Pulmonary artery endothelial cell (primary cell): ENCODE measurements at regions not wholly inside any gene's neighbourhood (a gene's known extent, or its start where the extent isn't known, plus 50 kb on each side); places are given as distances from the start of the nearest gene placed in this dataset.
"Not testable (repeated sequence)": the region's sequence is repeated elsewhere in the genome, so short reads cannot be mapped to it uniquely, and the experiment has no call there.

Experiments
- DNase-seq: peaks from one replicate; pipeline ENCODE4 v3.0.0-alpha.2; 2011; ENCODE audit warnings: low read depth, low spot score

DNA sequence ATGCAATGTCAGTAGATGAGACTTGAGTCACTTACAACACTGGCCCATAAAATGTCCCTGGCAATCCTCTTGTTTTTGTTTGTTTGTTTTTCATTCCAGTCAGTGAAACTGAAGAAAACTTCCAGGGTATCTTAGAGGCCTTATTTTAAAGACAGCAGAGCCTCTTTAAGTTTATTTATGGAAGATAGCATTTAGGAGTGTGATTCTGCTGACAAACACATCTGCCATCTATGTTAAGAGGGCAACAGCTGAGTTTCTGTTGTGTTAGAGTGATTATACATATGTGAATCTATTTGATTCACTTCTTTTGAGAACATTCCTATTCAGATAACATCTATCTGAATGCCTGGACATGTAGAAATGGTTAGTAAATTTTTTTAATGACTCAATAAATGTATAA is 812.6 kb downstream of the TENT5A start:
- DNase-seq = no peak

DNA sequence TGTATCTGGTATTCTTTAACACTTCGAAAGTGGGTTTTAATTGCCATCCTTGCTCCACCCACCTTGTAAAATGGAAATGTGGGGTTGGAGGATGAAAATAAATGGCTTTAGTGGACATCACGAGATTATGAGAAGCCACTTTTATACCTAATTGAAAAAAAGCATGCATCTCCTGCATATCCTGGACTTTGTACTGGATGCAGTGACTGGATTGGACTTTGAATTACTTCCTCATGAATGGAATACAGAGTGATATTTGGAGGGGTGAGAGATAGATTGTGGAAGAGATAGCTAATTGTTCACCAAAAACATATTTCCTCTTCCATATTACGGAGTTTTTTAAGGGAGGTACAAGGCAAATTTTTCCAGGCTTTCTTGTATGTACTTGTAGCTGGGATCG is 813.0 kb downstream of the TENT5A start:
- no peak for DNase-seq

DNA sequence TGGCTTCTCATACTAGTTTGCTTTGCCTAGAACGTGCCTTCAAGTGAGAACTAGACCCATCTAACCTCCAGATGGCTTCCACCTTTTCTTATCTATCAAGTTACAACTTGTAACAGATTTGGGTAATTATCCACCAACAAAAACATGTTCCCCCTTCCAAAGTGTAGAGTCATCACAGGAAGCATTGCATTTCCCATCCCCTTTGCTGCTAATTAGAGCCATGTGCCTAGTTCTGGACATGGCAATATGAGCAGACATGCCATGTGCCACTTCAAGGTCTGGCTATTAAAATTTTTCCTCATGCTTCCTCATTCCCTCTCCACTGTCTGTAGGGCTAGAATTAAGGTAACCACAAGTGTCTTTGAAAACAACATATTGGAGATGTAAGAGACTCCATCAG is 814.4 kb downstream of the TENT5A start:
- DNase-seq = no peak

DNA sequence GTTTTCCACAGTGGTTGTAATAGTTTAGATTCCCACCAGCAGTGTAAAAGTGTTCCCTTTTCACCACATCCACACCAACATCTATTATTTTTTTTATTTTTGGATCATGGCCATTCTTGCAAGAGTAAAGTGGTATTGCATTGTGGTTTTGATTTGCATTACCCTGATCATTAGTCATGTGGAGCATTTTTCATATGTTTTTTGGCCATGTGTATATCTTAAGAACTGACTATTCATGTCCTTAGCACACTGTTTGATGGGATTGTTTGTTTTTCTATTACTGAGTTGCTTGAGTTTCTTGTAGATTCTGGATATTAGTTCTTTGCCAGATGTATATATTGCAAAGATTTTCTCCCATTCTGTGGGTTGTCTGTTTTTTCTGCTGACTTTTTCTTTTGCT is 820.1 kb downstream of the TENT5A start:
- no peak for DNase-seq

DNA sequence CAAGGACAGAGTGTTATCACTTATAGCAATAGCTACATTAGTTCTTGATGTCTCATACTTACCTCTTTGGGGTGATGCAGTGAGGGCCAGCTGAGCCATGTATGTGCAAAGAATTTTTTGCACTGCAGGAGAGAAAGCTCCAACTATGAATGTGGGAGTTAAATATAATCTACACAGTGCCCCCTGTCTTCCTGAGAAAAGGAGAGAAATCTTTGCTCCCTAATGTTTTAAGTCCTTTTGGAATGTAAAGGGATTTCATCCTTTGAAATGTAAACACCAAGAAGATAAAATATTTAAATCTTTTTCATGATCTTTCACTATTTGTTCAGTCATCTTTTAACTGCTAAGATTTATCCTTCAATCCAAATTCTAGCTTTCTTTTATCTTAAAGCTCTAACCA is 822.1 kb downstream of the TENT5A start:
- no peak for DNase-seq

DNA sequence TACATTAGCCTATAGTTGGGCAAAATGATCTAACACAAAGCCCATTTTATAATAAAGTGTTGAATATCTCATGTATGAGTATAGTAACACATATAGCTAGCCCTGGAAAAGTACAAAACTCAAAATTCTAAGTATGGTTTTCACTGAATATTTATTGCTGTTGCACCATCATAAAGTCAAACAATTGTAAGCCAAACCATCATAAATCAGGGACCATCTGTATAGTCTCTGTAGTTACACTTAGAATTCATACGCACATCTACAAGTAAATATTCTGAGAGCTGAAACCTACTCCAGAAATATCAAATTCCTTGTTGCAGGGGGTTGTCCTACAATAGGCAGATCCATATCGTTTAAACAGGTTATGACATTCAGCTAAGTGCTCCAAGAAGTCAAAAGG is 817.3 kb downstream of the BCKDHB start:
- DNase-seq = no peak

DNA sequence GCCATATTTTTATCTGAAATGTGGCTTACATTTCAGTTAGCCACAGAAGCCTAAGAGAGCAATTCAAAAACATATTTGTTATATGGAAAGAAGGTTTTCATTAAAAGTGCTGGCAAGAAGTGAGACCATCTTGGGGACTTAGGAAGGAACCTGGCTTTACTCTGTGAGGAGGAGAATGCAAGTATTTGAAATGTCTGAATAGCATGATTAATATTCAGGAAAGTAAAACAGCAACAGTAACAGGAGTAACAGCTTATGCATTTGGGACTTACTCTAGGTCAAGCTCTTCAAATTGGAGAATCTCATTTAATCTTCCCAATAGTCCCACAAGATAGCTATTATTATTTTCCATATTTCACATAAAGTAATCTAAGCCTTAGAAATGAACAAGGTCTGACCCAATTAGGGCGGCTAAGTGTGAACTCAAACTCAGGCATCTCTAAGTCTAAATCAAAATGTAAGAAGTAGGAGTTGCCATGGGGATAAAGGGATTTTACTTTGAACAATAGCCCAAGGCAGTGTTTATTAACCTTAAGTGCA is 816.5 kb downstream of the BCKDHB start:
- DNase-seq = no peak

DNA sequence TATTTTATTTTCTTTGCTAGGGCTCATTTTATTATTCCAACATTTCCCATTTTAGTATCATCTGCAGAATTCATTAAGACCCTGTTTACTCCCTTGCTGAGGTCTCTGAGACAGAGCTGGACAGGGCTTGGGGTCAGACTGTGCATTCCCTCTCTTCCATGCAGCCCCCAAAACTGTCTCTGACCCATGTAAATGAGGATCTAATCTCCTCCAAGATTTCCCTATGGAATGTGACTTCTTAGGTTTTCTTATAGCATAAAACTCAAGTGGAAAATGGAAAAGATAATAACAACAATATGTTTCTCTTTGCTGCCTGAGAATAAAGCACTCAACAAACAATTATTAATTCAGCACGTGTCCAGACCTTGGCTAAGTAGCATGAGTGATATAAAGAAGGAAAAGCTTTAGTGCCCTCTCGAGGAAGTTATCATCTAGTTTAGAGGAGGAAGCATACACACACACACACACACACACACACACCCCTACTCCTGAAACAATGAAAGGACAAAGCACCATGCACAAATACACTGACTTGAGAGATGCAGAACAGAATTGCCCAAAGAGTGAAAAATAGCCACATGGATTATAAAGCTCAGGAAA is 815.5 kb downstream of the BCKDHB start:
- no peak for DNase-seq

DNA sequence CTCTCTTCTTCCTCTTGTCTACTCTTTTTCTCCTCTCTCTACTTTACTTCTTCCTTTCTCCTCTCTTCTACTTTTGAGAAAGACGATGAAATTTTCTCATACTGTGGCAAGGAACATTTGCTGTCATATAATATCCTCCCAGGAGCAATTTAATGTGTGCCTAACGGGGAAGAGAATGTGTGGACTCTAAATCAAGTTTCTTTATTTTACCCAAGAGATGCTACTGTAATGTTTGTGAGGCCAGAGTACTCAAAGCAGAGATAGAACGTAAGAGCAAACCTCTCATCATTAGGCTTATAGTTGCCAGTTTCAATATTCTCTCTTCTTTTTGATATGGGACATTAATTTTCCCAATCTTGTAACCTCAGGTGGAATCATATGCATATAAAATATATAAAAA is 801.4 kb downstream of the BCKDHB start:
- DNase-seq = no peak

DNA sequence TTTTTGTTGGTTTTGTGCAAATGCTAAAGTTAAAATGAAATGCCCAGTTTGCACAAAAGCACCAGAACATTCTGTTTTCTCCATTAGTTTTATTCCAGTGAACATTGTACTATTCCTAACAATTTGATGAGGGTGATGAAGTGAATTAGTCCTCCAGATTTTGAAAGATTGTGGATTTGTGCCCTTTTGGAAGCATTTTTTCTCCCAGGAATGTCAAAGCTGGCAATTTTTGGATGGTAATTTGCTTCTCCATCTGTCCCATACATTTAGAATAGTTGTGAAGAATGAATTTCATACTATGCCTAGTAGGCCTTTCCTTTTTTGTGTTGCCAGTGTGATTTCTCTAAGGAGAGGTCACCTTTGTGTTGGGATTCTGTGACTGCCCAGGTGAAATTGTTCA is 797.2 kb downstream of the BCKDHB start:
- no peak for DNase-seq

DNA sequence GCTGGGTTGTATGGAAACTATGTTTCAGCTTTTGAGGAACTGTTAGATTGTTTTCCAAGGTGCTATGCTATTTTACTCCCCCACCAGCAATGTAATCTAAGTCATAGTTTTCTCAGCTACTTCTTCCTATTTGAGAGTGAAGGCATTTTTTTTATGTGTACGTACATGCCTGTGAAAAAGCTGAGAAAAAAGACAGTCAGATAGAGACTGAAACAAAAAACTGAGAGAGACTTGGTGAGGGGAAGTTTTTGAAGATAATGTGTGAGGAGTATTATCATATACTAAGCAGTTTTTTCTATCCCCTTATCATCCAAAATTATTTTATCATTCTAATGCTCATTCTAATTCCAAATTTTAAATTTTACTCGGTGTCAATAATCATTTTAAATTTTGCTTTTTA is 780.0 kb downstream of the BCKDHB start:
- DNase-seq = no peak

DNA sequence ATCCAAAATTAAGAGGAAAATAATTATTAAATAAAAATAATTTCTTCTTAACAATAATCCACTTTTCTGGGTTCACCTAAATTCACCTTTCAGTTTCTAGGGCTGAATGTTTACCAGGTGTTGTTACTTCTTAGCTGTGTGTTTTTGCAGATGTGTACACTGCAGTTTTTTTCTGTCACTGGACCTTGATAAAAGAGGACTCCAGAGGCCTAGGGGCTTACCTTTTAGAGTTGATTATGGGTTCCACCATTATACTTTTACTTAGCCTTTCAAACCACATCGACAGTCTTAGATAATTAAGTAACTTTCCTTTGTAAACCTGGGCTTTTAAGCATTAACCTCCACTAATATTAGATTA is 766.5 kb downstream of the BCKDHB start:
- no peak for DNase-seq

DNA sequence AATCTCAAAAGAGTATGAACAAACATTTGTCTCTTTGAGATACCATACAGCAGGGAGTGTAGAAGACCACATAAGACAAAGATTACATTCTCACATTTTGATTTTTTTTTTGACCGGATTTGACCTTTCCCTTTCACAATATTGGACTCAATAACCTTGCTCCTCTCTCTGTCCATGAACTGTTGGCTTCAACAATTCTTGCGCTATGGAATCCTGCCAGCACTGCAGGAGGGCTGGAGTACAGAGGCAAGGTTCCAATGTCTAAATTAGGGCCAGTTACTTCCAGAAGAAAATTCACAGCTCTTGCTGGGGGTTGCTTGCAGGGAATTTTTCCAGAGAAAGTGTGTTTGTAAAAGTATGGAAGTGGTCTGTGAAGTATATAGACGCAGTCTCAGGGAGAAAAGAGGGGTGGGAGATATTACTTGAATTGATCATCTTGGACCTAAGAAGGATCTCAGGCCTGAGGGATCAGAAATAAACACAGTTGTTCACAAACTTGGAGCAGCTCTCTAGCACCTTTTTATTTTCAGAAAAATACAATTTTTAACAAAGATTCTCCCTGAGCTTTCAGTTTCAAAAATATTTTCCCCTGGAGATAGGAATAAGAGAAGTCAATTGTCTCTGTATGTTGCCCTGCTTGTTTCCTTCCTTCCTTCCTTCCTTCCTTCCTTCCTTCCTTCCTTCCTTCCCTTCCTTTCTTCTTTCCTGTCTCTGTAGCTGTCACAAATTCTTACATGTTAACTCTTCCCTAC is 765.9 kb downstream of the BCKDHB start:
- DNase-seq = no peak

DNA sequence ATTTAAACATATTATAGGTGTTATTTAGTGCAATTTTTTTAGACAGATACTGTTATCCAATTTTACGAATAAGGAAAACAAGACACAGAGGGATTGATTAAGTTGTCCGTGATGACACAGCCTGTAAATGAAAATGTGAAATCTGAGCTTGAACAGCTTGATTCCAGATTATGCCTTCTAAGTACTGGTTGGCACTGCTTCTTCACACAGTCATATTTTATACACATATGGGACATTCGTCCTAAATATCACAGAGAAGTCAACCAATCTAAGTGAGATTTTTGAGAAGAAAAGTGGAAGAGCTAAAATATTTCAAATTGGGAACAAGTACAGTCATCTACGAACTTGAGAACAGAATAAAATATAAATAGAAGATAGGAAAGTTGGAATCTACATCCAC is 756.3 kb downstream of the BCKDHB start:
- DNase-seq = no peak

DNA sequence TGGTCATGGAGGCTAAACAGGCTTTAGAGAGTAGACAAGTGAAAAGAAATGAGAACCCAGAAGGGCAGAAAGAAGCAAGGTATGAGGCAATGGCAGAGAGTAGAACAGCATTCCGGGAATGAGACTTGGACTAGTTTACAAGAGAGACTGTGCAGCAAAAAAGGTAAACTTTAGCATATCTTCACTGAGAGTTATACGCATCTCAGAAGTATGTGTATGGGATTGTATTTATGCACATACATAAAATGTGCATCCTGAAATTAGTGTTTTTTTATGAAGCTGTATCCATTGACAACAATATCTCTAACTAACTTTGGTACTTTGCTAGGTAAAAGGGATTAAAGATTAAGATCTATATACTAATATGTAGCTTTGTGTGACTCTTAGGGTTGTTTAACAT is 753.6 kb downstream of the BCKDHB start:
- DNase-seq = no peak

DNA sequence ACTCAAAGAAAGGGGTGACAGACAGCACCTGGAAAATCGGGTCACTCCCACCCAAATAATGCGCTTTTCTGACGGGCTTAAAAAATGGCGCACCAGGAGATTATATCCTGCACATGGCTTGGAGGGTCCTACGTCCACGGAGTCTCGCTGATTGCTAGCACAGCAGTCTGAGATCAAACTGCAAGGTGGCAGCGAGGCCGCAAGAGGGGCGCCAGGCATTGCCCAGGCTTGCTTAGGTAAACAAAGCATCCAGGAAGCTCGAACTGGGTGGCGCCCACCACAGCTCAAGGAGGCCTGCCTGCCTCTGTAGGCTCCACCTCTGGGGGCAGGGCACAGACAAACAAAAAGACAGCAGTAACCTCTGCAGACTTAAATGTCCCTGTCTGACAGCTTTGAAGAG is 741.5 kb downstream of the BCKDHB start:
- not testable (repeated sequence) for DNase-seq

DNA sequence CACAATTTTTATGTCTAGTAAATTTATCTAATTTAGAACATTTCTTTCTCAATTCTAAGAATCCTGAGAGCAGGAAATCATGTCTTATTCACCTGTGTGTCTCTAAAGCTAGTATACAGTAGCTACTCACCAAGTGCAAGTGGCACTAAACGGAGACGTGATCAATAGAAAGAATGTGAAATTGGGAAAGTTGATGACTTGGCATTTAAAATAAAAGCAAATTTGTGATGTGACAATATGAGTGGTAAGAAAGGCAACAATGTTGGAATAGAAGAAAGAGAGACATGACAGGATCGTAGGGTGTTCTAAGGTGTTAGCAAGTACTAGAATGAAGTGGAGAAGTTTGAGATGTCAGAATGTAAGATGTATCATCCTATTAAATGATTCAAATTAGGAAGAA is 725.9 kb downstream of the BCKDHB start:
- DNase-seq = no peak

DNA sequence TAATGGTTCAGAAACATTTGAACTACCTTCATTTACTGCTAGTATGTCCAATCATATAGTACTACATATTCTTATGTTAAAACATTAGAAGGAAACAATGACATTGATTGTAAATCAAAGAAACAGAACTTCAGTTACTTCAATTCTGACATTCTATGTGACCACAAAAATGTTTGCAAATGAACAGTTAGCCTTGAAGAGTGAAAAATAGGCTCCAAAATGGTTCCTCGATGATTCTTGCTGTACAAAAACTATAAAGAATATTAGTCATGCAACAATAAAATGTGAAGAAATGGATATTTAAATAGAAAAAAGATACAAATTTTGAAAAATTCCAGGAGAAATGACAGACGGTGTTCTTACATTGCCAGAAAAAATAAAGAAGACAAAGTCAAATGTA is 686.9 kb downstream of the BCKDHB start:
- no peak for DNase-seq

DNA sequence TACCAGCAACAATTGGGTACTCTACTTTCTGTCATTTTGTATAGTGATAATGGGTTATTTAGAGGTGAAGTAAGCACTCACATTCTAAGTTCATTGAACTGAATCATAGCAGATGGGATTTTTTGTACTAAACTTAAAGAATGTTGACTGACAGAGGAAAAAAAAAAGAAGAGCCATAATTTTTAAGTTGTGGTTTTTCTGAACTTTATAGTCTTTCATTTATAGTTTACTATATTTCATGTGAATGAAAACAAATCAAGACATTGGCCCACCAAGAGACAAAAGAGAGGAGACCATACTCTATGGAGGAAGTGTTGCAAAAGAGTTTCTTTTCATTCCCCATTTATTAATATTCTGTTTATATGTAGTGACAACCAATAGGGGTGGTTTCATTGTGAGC is 685.7 kb downstream of the BCKDHB start:
- DNase-seq = no peak

DNA sequence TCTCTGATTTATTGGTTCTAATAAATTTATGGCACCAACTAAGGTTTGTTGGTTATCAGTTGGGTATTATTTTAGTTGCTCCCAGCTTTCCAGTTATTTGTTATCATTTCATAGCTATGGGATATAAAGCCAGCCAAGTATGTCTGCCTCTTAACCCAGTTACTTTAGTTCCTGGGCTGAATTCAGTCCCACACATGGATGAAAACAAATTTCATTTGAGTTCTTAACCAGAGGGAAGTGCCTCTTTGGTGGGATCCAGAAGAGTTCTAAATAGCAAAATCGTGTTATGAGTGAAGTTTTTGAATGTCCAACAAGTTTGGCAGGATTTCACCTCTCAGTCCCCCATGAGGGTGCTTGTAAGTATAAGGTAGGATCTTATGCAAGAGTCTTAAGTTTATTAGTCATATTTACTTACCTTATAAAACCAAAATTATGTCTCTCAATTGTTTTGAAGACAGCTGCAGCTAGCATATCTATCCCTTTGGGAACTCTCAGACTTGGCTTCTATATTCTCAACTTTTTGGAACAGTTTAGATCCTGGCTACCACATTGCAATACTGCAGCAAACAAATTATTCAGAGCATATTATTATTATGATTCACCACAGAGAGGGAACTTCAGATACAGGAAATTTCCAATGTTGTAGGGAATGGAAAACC is 683.6 kb downstream of the BCKDHB start:
- DNase-seq = no peak

DNA sequence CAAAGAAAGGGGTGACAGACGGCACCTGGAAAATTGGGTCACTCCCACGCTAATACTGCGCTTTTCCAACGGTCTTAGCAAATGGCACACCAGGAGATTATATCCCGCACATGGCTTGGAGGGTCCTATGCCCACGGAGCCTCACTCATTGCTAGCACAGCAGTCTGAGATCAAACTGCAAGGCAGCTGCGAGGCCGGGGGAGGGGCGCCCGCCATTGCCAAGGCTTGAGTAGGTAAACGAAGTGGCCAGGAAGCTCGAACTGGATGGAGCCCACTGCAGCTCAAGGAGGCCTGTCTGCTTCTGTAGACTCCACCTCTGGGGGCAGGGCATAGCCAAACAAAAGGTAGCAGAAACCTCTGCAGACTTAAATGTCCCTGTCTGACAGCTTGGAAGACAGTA is 676.8 kb downstream of the BCKDHB start:
- not testable (repeated sequence) for DNase-seq

DNA sequence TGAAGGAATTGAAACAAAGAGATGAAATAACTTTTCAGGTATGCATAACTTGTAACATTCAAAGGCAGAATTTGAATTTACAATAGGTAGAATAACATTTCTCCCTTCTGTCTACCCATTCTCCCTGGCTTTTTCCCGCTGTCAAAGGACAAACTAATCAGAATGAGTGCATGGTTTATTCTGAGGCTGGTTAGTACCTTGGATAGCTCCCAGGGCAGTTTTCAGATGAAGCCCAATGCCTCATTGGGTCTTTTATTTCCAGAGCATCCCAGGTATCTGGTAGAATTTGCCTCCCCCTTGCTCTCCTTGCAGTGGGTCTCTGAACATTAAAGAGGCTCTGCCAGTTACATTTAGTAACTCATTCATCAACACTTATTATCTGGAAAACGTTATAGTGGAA is 665.5 kb downstream of the BCKDHB start:
- no peak for DNase-seq

DNA sequence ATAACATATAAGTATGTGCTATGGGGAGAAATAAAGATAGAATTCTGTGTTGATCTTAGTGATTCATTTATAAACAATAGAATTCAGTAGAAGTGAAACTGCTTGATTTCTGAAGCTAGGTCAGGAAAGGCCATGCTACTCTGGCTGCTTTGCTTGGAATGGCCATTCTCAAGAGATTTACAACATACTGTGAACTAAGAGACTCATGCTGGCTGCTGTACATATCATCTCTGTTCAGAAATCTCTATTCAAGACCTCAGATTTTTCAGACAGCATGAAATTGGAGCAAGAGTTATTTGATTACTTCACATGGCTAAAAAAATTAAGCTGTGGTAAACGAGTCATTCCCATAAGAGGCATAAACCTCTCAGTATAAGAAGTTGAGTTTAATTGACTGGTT is 662.6 kb downstream of the BCKDHB start:
- no peak for DNase-seq
